ENCODE measurements at regions not wholly inside any gene's neighbourhood (a gene's known extent, or its start where the extent isn't known, plus 50 kb on each side); places are given as distances from the start of the nearest gene placed in this dataset.

- no peak overlapping the region for H3K4me3 ChIP-seq (ENCODE audit: low read depth, poor library complexity, severe bottlenecking)
- no peak for TF ChIP-seq CTCF (IDR thresholded peaks at IDR 0.05)
- no peak for TF ChIP-seq POLR2A (IDR thresholded peaks at IDR 0.05)
- no peak for DNase-seq (ENCODE audit: low spot score in 2 of 2)
- WGBS, 2 donors, result 81 to 89% methylated on average over 1 of the region's 1 CpG
- intact Hi-C loops (cut with DNase I; ENCODE audit: low total_unique reads), result no loop called here
Observed at GRCh38 chr2:157946919-157947557, 70.9 kb upstream of the ACVR1 start.

- 88 to 92% methylated on average over 3 of the region's 3 CpGs for WGBS, 2 donors
- DNase-seq (ENCODE audit: low spot score in 2 of 2), result no peak
- TF ChIP-seq POLR2A (IDR thresholded peaks at IDR 0.05) (no peak), CTCF (IDR thresholded peaks at IDR 0.05) (no peak)
- H3K4me3 ChIP-seq (ENCODE audit: low read depth, poor library complexity, severe bottlenecking), result no peak overlapping the region
- intact Hi-C loops (cut with DNase I; ENCODE audit: low total_unique reads), result no loop called here
Observed at GRCh38 chr2:157940024-157940423, 63.9 kb upstream of the ACVR1 start.

GRCh38 chr2:157938556-157938955 lies 62.4 kb upstream of the ACVR1 start:
- H3K4me3 ChIP-seq (ENCODE audit: low read depth, poor library complexity, severe bottlenecking), result no peak overlapping the region
- TF ChIP-seq CTCF (IDR thresholded peaks at IDR 0.05) (no peak), POLR2A (IDR thresholded peaks at IDR 0.05) (no peak)
- DNase-seq (ENCODE audit: low spot score in 2 of 2), result no peak
- 57 to 78% methylated on average over 3 of the region's 3 CpGs for WGBS, 2 donors
- intact Hi-C loops (cut with DNase I; ENCODE audit: low total_unique reads), result no loop called here

- TF ChIP-seq CTCF (IDR thresholded peaks at IDR 0.05) (no peak), POLR2A (IDR thresholded peaks at IDR 0.05) (no peak)
- intact Hi-C loops (cut with DNase I; ENCODE audit: low total_unique reads), result no loop called here
- no peak for DNase-seq (ENCODE audit: low spot score in 2 of 2)
- H3K4me3 ChIP-seq (ENCODE audit: low read depth, poor library complexity, severe bottlenecking), result no peak overlapping the region
- 79 to 91% methylated on average over 1 of the region's 1 CpG for whole genome bisulfite sequencing, 2 donors
Observed at GRCh38 chr2:157936406-157936805, 60.3 kb upstream of the ACVR1 start.

- DNase-seq (ENCODE audit: low spot score in 2 of 2), result no peak
- intact Hi-C loops (cut with DNase I; ENCODE audit: low total_unique reads), result no loop called here
- 49 to 62% methylated on average over 2 of the region's 2 CpGs for WGBS, 2 donors
- no peak overlapping the region for H3K4me3 ChIP-seq (ENCODE audit: low read depth, poor library complexity, severe bottlenecking)
- no peak for TF ChIP-seq POLR2A (IDR thresholded peaks at IDR 0.05)
- TF ChIP-seq CTCF (IDR thresholded peaks at IDR 0.05), result no peak
Observed at GRCh38 chr2:157935378-157935906, 59.3 kb upstream of the ACVR1 start.

All from lower leg skin (tissue), 4 donors.